ENCODE measurements at regions not wholly inside any gene's neighbourhood (a gene's known extent, or its start where the extent isn't known, plus 50 kb on each side); places are given as distances from the start of the nearest gene placed in this dataset.

DNA sequence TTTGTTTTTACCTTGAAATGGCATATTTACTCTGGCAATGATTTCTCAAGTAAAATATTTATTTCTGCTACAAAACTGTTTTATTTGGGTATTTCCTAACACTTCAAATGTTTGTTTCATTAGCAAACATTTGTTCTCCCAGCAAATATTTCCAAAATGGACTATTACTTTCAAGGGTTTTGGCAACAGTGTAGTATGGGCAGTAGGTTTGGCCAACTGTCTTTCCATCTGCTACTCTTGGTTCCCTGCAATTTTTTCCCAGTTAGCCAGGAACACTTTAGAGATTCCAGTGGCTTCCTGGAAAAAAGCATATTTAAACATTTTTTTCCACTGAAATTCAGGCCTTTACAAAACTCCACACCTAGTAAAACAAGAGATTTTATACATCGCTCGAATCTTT, 466.6 kb downstream of the SLITRK6 start:
- no peak overlapping the region for H3K27ac ChIP-seq (ENCODE audit: low read depth in 1 of 2, low read length in 1 of 2)
- 97% methylated on average over 2 of the region's 2 CpGs for WGBS
- H3K9me3 ChIP-seq (ENCODE audit: control insufficient read depth in 2 of 2, insufficient read depth in 1 of 2, low read length in 1 of 2): no peaks in the 10 kb centered on the region
- no peaks in the 10 kb centered on the region for H3K27me3 ChIP-seq (ENCODE audit: control insufficient read depth in 2 of 2, insufficient read depth in 1 of 2, low read length in 1 of 2)
- H3K4me1 ChIP-seq (ENCODE audit: control insufficient read depth in 2 of 2, insufficient read depth in 2 of 2, low read length in 2 of 2): no peaks in the 10 kb centered on the region
- DNase-seq (ENCODE audit: low read depth in 6 of 9, low spot score in 9 of 9): no peak
- H3K4me3 ChIP-seq (ENCODE audit: low read length in 2 of 2): no peak overlapping the region
- no peaks in the 10 kb centered on the region for H3K36me3 ChIP-seq (ENCODE audit: control insufficient read depth in 2 of 2, insufficient read depth in 2 of 2, low read length in 1 of 2)

DNA sequence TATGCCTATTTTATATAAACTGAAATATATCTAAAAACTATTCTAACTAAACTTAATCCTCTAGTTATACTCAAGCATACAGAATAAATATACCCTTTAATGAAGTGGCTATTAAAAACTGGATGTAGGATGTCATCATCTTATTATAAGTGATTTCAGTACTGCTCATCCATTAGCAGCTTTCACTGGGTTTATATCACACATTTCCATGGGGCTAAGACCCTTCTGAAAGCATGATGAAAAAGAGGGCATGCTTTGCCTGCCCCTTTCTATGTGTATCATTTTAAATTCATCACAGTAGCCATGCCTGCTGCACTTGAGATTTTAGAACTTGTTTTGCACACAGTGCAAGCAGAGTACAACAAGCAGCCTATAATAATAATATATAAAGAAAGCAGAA, 477.5 kb downstream of the SLITRK6 start:
- Histone ChIP-seq H3K36me3 (ENCODE audit: control insufficient read depth in 2 of 2, insufficient read depth in 2 of 2, low read length in 1 of 2) (no peaks in the 10 kb centered on the region), H3K27me3 (ENCODE audit: control insufficient read depth in 2 of 2, insufficient read depth in 1 of 2, low read length in 1 of 2) (no peaks in the 10 kb centered on the region), H3K27ac (ENCODE audit: low read depth in 1 of 2, low read length in 1 of 2) (no peak overlapping the region), H3K4me1 (ENCODE audit: control insufficient read depth in 2 of 2, insufficient read depth in 2 of 2, low read length in 2 of 2) (no peaks in the 10 kb centered on the region), H3K4me3 (ENCODE audit: low read length in 2 of 2) (no peak overlapping the region), H3K9me3 (ENCODE audit: control insufficient read depth in 2 of 2, insufficient read depth in 1 of 2, low read length in 1 of 2) (no peaks in the 10 kb centered on the region)
- DNase-seq (ENCODE audit: low read depth in 6 of 9, low spot score in 9 of 9): no peak

DNA sequence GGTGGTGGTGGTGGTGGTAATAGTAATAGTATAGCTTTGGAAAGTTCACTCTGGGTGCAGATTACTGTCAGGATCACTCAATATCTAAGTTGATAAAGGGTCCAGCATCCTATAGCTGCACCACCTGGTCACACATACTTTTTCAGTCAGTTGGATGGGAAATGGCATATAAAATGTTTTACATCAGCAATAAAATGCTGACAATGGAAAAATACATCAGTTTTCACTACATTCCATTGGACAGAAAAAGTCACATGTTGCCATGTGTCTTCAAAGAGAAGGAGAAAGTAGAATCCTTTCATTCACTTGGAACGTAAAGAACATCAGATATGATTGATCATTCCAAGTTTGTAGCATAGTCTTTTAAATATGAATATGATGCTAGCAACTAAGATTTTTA, 481.4 kb downstream of the SLITRK6 start:
- Histone ChIP-seq H3K9me3 (ENCODE audit: control insufficient read depth in 2 of 2, insufficient read depth in 1 of 2, low read length in 1 of 2) (no peaks in the 10 kb centered on the region), H3K27me3 (ENCODE audit: control insufficient read depth in 2 of 2, insufficient read depth in 1 of 2, low read length in 1 of 2) (no peaks in the 10 kb centered on the region), H3K27ac (ENCODE audit: low read depth in 1 of 2, low read length in 1 of 2) (no peak overlapping the region), H3K36me3 (ENCODE audit: control insufficient read depth in 2 of 2, insufficient read depth in 2 of 2, low read length in 1 of 2) (no peaks in the 10 kb centered on the region), H3K4me1 (ENCODE audit: control insufficient read depth in 2 of 2, insufficient read depth in 2 of 2, low read length in 2 of 2) (no peaks in the 10 kb centered on the region), H3K4me3 (ENCODE audit: low read length in 2 of 2) (no peak overlapping the region)
- 96% methylated on average over 1 of the region's 1 CpG for WGBS
- DNase-seq (ENCODE audit: low read depth in 6 of 9, low spot score in 9 of 9): no peak

DNA sequence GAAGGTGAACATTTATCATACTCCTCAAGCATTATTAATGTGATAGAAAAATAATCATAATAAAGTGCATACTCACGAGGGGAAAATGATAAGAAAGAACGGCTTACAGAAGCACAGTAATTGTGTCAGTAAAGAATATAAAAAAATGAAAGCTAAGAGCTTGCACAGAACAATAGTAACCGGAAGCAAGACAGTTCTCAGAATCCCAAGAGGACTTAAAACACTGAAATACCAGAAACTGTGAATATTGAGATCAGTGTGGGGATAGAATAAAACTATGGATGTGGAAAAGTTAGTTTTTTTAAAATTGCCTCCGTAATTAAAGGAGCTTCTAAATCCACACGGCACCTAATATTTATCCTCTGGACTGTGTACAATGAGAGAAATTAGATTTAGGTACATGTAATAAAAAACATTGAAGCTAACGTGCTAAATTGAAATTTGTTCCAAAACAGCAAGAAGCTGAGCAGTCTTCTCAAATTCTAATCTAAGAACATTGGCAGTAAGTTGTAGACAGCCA, 482.7 kb downstream of the SLITRK6 start:
- Histone ChIP-seq H3K4me3 (ENCODE audit: low read length in 2 of 2) (no peak overlapping the region), H3K27ac (ENCODE audit: low read depth in 1 of 2, low read length in 1 of 2) (no peak overlapping the region), H3K36me3 (ENCODE audit: control insufficient read depth in 2 of 2, insufficient read depth in 2 of 2, low read length in 1 of 2) (no peaks in the 10 kb centered on the region), H3K27me3 (ENCODE audit: control insufficient read depth in 2 of 2, insufficient read depth in 1 of 2, low read length in 1 of 2) (no peaks in the 10 kb centered on the region), H3K9me3 (ENCODE audit: control insufficient read depth in 2 of 2, insufficient read depth in 1 of 2, low read length in 1 of 2) (no peaks in the 10 kb centered on the region), H3K4me1 (ENCODE audit: control insufficient read depth in 2 of 2, insufficient read depth in 2 of 2, low read length in 2 of 2) (no peaks in the 10 kb centered on the region)
- 87% methylated on average over 6 of the region's 6 CpGs for WGBS
- DNase-seq (ENCODE audit: low read depth in 6 of 9, low spot score in 9 of 9): no peak

DNA sequence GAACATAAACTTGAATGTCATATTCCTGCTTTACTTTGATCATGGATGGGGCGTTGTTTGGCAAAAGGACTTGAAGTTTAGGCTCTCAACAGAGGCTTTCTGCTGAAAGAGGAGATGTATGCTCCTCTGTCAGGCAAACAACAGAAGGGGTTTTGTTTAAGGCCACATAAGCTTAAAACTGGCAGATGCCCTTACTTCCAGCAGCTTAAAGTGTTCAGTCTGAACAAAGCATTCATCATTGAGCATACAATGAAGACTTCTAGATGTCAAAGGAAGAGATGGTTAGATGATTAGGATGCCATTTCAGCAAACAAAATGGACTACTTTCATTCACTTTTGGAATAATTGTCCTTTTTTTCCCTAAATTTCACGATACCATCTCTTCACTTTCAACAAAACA, 484.5 kb downstream of the SLITRK6 start:
- Histone ChIP-seq H3K4me3 (ENCODE audit: low read length in 2 of 2) (no peak overlapping the region), H3K27ac (ENCODE audit: low read depth in 1 of 2, low read length in 1 of 2) (no peak overlapping the region), H3K9me3 (ENCODE audit: control insufficient read depth in 2 of 2, insufficient read depth in 1 of 2, low read length in 1 of 2) (no peaks in the 10 kb centered on the region), H3K36me3 (ENCODE audit: control insufficient read depth in 2 of 2, insufficient read depth in 2 of 2, low read length in 1 of 2) (no peaks in the 10 kb centered on the region), H3K4me1 (ENCODE audit: control insufficient read depth in 2 of 2, insufficient read depth in 2 of 2, low read length in 2 of 2) (no peaks in the 10 kb centered on the region), H3K27me3 (ENCODE audit: control insufficient read depth in 2 of 2, insufficient read depth in 1 of 2, low read length in 1 of 2) (no peaks in the 10 kb centered on the region)
- WGBS: 95% methylated on average over 2 of the region's 2 CpGs
- DNase-seq (ENCODE audit: low read depth in 6 of 9, low spot score in 9 of 9): no peak

DNA sequence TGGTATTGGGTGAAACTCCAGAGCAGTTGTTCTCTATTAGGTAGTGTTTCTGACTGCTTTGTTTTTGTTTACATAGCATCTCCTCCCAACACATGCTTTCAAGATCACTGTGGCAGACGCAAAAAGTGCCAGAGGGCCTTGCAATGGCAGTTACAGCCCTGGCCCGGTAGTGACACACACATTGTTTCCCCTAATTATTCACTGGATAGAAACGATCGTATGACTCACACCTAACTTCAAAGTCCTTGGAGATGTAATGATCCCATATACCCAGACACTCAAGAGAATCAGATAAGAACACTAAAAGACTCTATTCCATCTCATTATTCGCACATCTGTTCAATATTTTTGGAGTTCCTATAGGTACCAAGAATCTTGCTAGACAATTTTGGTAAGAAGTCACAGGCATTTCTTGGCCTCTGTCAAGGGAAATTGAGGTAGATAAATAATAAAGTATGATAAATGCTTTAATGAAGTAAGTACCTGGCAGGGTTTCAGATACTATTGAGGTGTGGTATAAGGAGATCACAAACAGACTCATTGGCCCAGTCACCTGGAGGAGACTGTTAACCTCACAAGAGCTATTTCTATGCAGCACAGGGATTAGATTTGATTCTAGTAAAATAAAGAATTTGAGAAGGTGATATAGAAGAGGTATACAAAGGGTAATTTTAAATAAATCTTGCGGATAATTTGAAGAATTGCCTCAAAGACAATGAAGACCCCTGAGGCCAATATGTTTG, 485.3 kb downstream of the SLITRK6 start:
- Histone ChIP-seq H3K36me3 (ENCODE audit: control insufficient read depth in 2 of 2, insufficient read depth in 2 of 2, low read length in 1 of 2) (no peaks in the 10 kb centered on the region), H3K27ac (ENCODE audit: low read depth in 1 of 2, low read length in 1 of 2) (no peak overlapping the region)
- no peak for DNase-seq (ENCODE audit: low read depth in 6 of 9, low spot score in 9 of 9)

DNA sequence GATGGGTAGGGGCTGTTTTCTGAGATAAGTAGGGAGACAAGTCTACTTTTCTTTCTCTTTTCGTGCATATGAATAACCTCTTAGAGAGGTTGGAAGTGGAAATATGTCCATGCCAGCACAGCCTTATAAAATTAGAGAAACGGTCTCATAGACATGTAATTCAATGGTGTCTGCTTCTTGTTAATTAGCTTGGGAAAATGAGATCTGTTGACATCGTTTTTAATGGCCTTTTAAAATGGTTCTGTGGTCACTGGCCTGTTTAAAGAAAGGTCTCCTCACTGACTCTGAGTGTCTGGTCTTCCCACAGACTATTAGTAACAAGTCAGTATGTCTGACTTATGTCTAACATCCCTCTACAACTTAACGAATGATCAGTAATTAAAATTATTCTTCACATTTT, 487.1 kb downstream of the SLITRK6 start:
- no peaks in the 10 kb centered on the region for H3K36me3 ChIP-seq (ENCODE audit: control insufficient read depth in 2 of 2, insufficient read depth in 2 of 2, low read length in 1 of 2)
- 88% methylated on average over 4 of the region's 4 CpGs for WGBS
- no peaks in the 10 kb centered on the region for H3K9me3 ChIP-seq (ENCODE audit: control insufficient read depth in 2 of 2, insufficient read depth in 1 of 2, low read length in 1 of 2)
- H3K4me1 ChIP-seq (ENCODE audit: control insufficient read depth in 2 of 2, insufficient read depth in 2 of 2, low read length in 2 of 2): no peaks in the 10 kb centered on the region
- no peak overlapping the region for H3K27ac ChIP-seq (ENCODE audit: low read depth in 1 of 2, low read length in 1 of 2)
- no peak for DNase-seq (ENCODE audit: low read depth in 6 of 9, low spot score in 9 of 9)
- no peaks in the 10 kb centered on the region for H3K27me3 ChIP-seq (ENCODE audit: control insufficient read depth in 2 of 2, insufficient read depth in 1 of 2, low read length in 1 of 2)
- no peak overlapping the region for H3K4me3 ChIP-seq (ENCODE audit: low read length in 2 of 2)

More for the DNA sequence above, 485.3 kb downstream of the SLITRK6 start:
- Histone ChIP-seq H3K4me3 (ENCODE audit: low read length in 2 of 2) (no peak overlapping the region), H3K4me1 (ENCODE audit: control insufficient read depth in 2 of 2, insufficient read depth in 2 of 2, low read length in 2 of 2) (no peaks in the 10 kb centered on the region), H3K9me3 (ENCODE audit: control insufficient read depth in 2 of 2, insufficient read depth in 1 of 2, low read length in 1 of 2) (no peaks in the 10 kb centered on the region), H3K27me3 (ENCODE audit: control insufficient read depth in 2 of 2, insufficient read depth in 1 of 2, low read length in 1 of 2) (no peaks in the 10 kb centered on the region)
- 92% methylated on average over 6 of the region's 6 CpGs for WGBS

DNA sequence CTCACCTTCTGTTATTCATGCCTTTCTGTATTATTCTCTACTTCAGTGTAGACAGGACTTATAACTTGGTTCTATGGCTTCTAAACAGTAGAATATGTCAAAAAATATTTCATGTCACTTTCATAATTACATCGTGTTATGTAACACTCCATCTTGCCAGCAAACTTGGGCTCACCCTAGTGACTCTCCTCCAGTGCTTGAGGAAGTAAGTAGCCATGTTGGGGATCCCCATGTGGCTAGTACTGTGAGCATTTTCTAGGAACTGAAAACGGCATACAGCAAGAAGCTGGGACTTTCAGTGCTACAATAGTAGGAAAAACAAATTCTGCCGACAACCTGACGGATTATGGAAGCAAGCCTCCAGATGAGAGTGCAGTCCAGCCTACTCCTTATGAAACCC, 495.6 kb downstream of the SLITRK6 start:
- WGBS: 66% methylated on average over 4 of the region's 4 CpGs

DNA sequence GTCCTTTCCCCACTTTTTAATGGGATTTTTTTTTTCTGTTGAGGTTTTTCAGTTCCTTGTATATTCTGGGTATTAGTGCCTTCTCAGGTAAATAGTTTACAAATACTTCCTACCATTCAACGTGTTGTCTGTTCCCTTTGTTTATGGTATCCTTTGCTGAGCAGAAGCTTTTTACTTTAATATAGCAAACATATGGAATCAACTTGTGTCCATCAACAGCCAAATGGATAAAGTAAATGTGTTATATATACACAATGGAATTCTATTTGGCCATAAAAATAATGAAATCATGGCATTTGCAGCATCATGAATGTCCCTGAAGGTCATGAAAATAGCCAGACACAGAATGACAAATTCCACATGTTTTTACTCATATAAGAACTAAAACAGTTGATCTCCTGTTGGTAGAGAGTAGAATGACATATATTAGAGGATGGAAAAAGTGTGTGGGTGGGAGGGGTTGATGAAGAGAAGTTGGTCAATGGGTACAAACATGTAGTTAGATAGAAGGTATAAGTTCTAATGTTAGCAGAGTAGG, 500.8 kb downstream of the SLITRK6 start:
- Histone ChIP-seq H3K36me3 (ENCODE audit: control insufficient read depth in 2 of 2, insufficient read depth in 2 of 2, low read length in 1 of 2) (no peaks in the 10 kb centered on the region), H3K9me3 (ENCODE audit: control insufficient read depth in 2 of 2, insufficient read depth in 1 of 2, low read length in 1 of 2) (no peaks in the 10 kb centered on the region), H3K27me3 (ENCODE audit: control insufficient read depth in 2 of 2, insufficient read depth in 1 of 2, low read length in 1 of 2) (no peaks in the 10 kb centered on the region), H3K4me1 (ENCODE audit: control insufficient read depth in 2 of 2, insufficient read depth in 2 of 2, low read length in 2 of 2) (no peaks in the 10 kb centered on the region), H3K4me3 (ENCODE audit: low read length in 2 of 2) (no peak overlapping the region), H3K27ac (ENCODE audit: low read depth in 1 of 2, low read length in 1 of 2) (no peak overlapping the region)
- DNase-seq (ENCODE audit: low read depth in 6 of 9, low spot score in 9 of 9): no peak
- 92% methylated on average over 1 of the region's 1 CpG for WGBS

More for the DNA sequence above, 495.6 kb downstream of the SLITRK6 start:
- no peaks in the 10 kb centered on the region for H3K9me3 ChIP-seq (ENCODE audit: control insufficient read depth in 2 of 2, insufficient read depth in 1 of 2, low read length in 1 of 2)
- H3K27ac ChIP-seq (ENCODE audit: low read depth in 1 of 2, low read length in 1 of 2): no peak overlapping the region
- no peaks in the 10 kb centered on the region for H3K27me3 ChIP-seq (ENCODE audit: control insufficient read depth in 2 of 2, insufficient read depth in 1 of 2, low read length in 1 of 2)
- H3K4me1 ChIP-seq (ENCODE audit: control insufficient read depth in 2 of 2, insufficient read depth in 2 of 2, low read length in 2 of 2): no peaks in the 10 kb centered on the region
- H3K4me3 ChIP-seq (ENCODE audit: low read length in 2 of 2): no peak overlapping the region
- DNase-seq (ENCODE audit: low read depth in 6 of 9, low spot score in 9 of 9): peak in 1 of 9 donors; percentile 7
- no peaks in the 10 kb centered on the region for H3K36me3 ChIP-seq (ENCODE audit: control insufficient read depth in 2 of 2, insufficient read depth in 2 of 2, low read length in 1 of 2)
